Keratinocyte (primary cell): ENCODE measurements at regions not wholly inside any gene's neighbourhood (a gene's known extent, or its start where the extent isn't known, plus 50 kb on each side); places are given as distances from the start of the nearest gene placed in this dataset.

ENCODE experiments used
- DNase-seq: peaks from one replicate; pipeline ENCODE4 v3.0.0-alpha.2; 2011; ENCODE audit warnings: low read depth, missing footprints, low spot score
- FAIRE-seq: peaks from 2 replicates; lab custom pipeline; 2011; peaks lifted over from hg19 to GRCh38; lab: Jason Lieb, UNC
- H2AFZ ChIP-seq: 2 replicates; pipeline ENCODE4 v1.6.0; 2012; ENCODE audit warnings: low read length, control low read depth, inconsistent platforms; ENCODE audit not compliant: control insufficient read depth
- H3K27ac ChIP-seq: 2 replicates; pipeline ENCODE4 v1.5.1; 2011; ENCODE audit warnings: low read length; ENCODE audit not compliant: control insufficient read depth, insufficient read depth
- H3K27me3 ChIP-seq: 3 replicates; pipeline ENCODE4 v1.6.0; 2011; ENCODE audit warnings: low read length; ENCODE audit not compliant: control insufficient read depth, insufficient read depth; ENCODE audit errors: extremely low read depth
- H3K36me3 ChIP-seq, 2 experiments: 2 replicates in 1 of 2; 3 replicates in 1 of 2; pipeline ENCODE4 v1.5.1; 2011; ENCODE audit warnings: low read length in 2 of 2, mild to moderate bottlenecking in 1 of 2; ENCODE audit not compliant: control insufficient read depth in 2 of 2, insufficient read depth in 2 of 2; ENCODE audit errors: extremely low read depth in 1 of 2
- H3K4me1 ChIP-seq: 3 replicates; pipeline ENCODE4 v1.5.1; 2011; ENCODE audit warnings: low read length; ENCODE audit not compliant: control insufficient read depth, insufficient read depth; ENCODE audit errors: extremely low read depth
- H3K4me2 ChIP-seq: 3 replicates; pipeline ENCODE4 v1.6.0; 2011; ENCODE audit warnings: low read depth, low read length; ENCODE audit not compliant: control insufficient read depth, insufficient read depth; ENCODE audit errors: extremely low read depth
- H3K4me3 ChIP-seq, 3 experiments: fragments of 200-600 bp in 1 of 3; sonication (generic) in 1 of 3; 2 replicates in 2 of 3; 3 replicates in 1 of 3; pipeline ENCODE4 v1.5.1; 2011 to 2016; ENCODE audit warnings: low read length in 3 of 3, mild to moderate bottlenecking in 3 of 3, control low read depth in 2 of 3, inconsistent platforms in 1 of 3, low read depth in 1 of 3, mixed read lengths in 1 of 3, mixed run types in 1 of 3, moderate library complexity in 1 of 3; ENCODE audit not compliant: control insufficient read depth in 2 of 3, insufficient read depth in 2 of 3; ENCODE audit errors: extremely low read depth in 1 of 3
- H3K79me2 ChIP-seq: 2 replicates; pipeline ENCODE4 v1.6.0; 2012; ENCODE audit warnings: low read length; ENCODE audit not compliant: control insufficient read depth, insufficient read depth
- H3K9ac ChIP-seq: 3 replicates; pipeline ENCODE4 v1.6.0; 2011; ENCODE audit warnings: low read length; ENCODE audit not compliant: control insufficient read depth, insufficient read depth; ENCODE audit errors: extremely low read depth
- H3K9me1 ChIP-seq: 3 replicates; pipeline ENCODE4 v1.6.0; 2011; ENCODE audit warnings: low read length; ENCODE audit not compliant: control insufficient read depth, insufficient read depth; ENCODE audit errors: extremely low read depth
- H3K9me3 ChIP-seq: 2 replicates; pipeline ENCODE4 v1.5.1; 2012; ENCODE audit warnings: low read depth, low read length; ENCODE audit not compliant: control insufficient read depth
- H4K20me1 ChIP-seq: 3 replicates; pipeline ENCODE4 v1.6.0; 2011; ENCODE audit warnings: low read length; ENCODE audit not compliant: control insufficient read depth, insufficient read depth; ENCODE audit errors: extremely low read depth
- EZH2 ChIP-seq: IDR thresholded peaks from one replicate; pipeline ENCODE4 v1.6.1; 2012; ENCODE audit warnings: inconsistent platforms, mild to moderate bottlenecking, low read length, moderate library complexity
- dilution Hi-C: fragments of 300-500 bp; cut with MboI; formaldehyde crosslinking; loops from one replicate; pipeline ENCODE4 v1.7.0; 2020; ENCODE audit warnings: low sequenced_read_pairs; ENCODE audit not compliant: extremely low pct_ligation_motif_present
- TF ChIP-seq, protein P1 (sequence below), 3 experiments: IDR thresholded peaks in 1 of 3; conservative IDR thresholded peaks in 1 of 3; optimal IDR thresholded peaks in 1 of 3; 2 replicates in 2 of 3; 3 replicates in 1 of 3; pipeline versions ENCODE3 to v1.5.1; 2011; ENCODE audit warnings: low read length in 3 of 3, mild to moderate bottlenecking in 3 of 3, moderate library complexity in 2 of 3, control low read depth in 1 of 3, inconsistent platforms in 1 of 3; ENCODE audit not compliant: insufficient read depth in 2 of 3; ENCODE audit errors: extremely low read depth in 1 of 3

- H3K27ac ChIP-seq = no peak overlapping the region
- H4K20me1 ChIP-seq = no peaks in the 10 kb centered on the region
- H3K9me3 ChIP-seq = no peaks in the 10 kb centered on the region
- TF ChIP-seq, protein P1, sequence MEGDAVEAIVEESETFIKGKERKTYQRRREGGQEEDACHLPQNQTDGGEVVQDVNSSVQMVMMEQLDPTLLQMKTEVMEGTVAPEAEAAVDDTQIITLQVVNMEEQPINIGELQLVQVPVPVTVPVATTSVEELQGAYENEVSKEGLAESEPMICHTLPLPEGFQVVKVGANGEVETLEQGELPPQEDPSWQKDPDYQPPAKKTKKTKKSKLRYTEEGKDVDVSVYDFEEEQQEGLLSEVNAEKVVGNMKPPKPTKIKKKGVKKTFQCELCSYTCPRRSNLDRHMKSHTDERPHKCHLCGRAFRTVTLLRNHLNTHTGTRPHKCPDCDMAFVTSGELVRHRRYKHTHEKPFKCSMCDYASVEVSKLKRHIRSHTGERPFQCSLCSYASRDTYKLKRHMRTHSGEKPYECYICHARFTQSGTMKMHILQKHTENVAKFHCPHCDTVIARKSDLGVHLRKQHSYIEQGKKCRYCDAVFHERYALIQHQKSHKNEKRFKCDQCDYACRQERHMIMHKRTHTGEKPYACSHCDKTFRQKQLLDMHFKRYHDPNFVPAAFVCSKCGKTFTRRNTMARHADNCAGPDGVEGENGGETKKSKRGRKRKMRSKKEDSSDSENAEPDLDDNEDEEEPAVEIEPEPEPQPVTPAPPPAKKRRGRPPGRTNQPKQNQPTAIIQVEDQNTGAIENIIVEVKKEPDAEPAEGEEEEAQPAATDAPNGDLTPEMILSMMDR (optimal IDR thresholded peaks at IDR 0.05 in 1 of 3, IDR thresholded peaks at IDR 0.05 in 1 of 3, conservative IDR thresholded peaks at IDR 0.05 in 1 of 3; ENCODE audit: extremely low read depth in 1 of 3, insufficient read depth in 2 of 3, low read length in 3 of 3) = no peak
- TF ChIP-seq EZH2 = no peak
- no peaks in the 10 kb centered on the region for H3K4me1 ChIP-seq
- dilution Hi-C loops = no loop called here
- no peaks in the 10 kb centered on the region for H3K27me3 ChIP-seq
- no peak for FAIRE-seq
- no peaks in the 10 kb centered on the region for H3K79me2 ChIP-seq
- H3K9ac ChIP-seq = no peak overlapping the region
- H3K4me2 ChIP-seq = no peak overlapping the region
- no peak overlapping the region for H3K4me3 ChIP-seq
- no peak overlapping the region for H2AFZ ChIP-seq
- DNase-seq = no peak
- no peaks in the 10 kb centered on the region for H3K9me1 ChIP-seq
- H3K36me3 ChIP-seq = no peaks in the 10 kb centered on the region
Observed at GRCh38 chr6:78101387-78101786, 448.5 kb downstream of the MEI4 start.

DNA sequence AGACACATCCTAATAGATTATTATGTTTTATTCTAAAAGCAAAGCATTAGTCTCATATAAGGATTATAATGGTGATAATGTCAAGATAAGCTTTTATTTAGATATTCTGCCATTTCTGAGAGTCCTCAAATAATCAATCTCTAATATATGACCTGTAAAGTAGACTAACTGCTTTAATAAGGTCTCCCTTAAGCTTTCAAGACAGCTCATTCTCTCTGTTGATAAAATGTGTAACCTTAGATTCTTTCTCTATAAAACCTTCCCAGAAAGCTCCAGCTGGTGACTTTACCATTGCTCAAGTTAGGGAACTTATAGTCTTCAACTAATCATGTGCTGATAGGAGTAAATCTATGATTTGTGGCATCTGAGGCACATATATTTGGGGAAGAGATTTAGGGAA is 457.8 kb downstream of the MEI4 start:
- no peaks in the 10 kb centered on the region for H3K79me2 ChIP-seq
- H3K27me3 ChIP-seq = no peaks in the 10 kb centered on the region
- no peak overlapping the region for H3K27ac ChIP-seq
- FAIRE-seq (no peak), DNase-seq (no peak)
- no peak overlapping the region for H2AFZ ChIP-seq
- TF ChIP-seq, protein P1 (optimal IDR thresholded peaks at IDR 0.05 in 1 of 3, IDR thresholded peaks at IDR 0.05 in 1 of 3, conservative IDR thresholded peaks at IDR 0.05 in 1 of 3; ENCODE audit: extremely low read depth in 1 of 3, insufficient read depth in 2 of 3, low read length in 3 of 3) = no peak
- TF ChIP-seq EZH2 = no peak
- no peaks in the 10 kb centered on the region for H3K36me3 ChIP-seq
- no peaks in the 10 kb centered on the region for H3K9me3 ChIP-seq
- no peak overlapping the region for H3K4me2 ChIP-seq
- no peaks in the 10 kb centered on the region for H3K9me1 ChIP-seq
- no peak overlapping the region for H3K4me3 ChIP-seq
- no peaks in the 10 kb centered on the region for H4K20me1 ChIP-seq
- no peak overlapping the region for H3K9ac ChIP-seq
- H3K4me1 ChIP-seq = no peaks in the 10 kb centered on the region
- dilution Hi-C loops = no loop called here
